DND-41 (cell line): ENCODE measurements at regions not wholly inside any gene's neighbourhood (a gene's known extent, or its start where the extent isn't known, plus 50 kb on each side); places are given as distances from the start of the nearest gene placed in this dataset.

Experiments used
- EZH2 ChIP-seq: IDR thresholded peaks from 3 replicates; pipeline ENCODE4 v1.6.1; 2012; ENCODE audit warnings: borderline replicate concordance, low read depth, mild to moderate bottlenecking, moderate library complexity, low read length, inconsistent platforms; ENCODE audit not compliant: severe bottlenecking
- TF ChIP-seq, protein P1 (sequence below): IDR thresholded peaks from 2 replicates; pipeline ENCODE4 v1.5.1; 2012; ENCODE audit warnings: borderline replicate concordance, low read length, moderate library complexity, mild to moderate bottlenecking; ENCODE audit not compliant: poor library complexity, severe bottlenecking; ENCODE audit errors: extremely low read depth

DNA sequence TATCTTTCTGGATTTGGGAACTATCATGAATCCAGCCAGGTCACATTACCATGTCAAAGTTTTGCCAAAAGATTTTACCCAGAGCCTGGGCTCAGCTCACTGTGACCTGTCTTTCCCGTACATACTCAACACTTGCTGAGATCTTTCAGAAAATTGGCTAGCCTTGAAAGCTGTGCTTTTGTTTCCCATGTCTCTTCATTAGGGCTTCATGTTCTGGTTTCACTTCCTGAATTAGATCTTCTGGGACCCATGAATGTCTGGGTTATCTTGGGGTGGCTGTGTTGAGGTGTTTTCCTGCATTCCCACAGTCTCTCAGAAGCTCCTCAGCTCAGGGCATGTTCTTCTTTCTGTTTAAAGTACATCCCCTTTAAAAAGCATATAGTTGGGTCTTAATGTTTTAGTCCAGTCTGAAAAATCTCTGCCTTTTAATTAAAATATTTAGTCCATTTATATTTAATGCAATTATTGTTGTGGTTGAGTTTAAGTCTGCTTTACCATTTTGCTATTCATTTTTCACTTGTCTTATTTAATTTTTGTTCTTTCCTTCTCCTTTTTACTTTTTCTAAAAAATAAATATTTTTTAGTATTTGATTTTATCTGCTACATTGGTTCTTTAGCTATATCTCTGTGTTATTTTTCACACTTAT is 242.7 kb downstream of the VRK1 start:
- TF ChIP-seq, protein P1, sequence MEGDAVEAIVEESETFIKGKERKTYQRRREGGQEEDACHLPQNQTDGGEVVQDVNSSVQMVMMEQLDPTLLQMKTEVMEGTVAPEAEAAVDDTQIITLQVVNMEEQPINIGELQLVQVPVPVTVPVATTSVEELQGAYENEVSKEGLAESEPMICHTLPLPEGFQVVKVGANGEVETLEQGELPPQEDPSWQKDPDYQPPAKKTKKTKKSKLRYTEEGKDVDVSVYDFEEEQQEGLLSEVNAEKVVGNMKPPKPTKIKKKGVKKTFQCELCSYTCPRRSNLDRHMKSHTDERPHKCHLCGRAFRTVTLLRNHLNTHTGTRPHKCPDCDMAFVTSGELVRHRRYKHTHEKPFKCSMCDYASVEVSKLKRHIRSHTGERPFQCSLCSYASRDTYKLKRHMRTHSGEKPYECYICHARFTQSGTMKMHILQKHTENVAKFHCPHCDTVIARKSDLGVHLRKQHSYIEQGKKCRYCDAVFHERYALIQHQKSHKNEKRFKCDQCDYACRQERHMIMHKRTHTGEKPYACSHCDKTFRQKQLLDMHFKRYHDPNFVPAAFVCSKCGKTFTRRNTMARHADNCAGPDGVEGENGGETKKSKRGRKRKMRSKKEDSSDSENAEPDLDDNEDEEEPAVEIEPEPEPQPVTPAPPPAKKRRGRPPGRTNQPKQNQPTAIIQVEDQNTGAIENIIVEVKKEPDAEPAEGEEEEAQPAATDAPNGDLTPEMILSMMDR, result no peak
- no peak for TF ChIP-seq EZH2
